ENCODE measurements at regions not wholly inside any gene's neighbourhood (a gene's known extent, or its start where the extent isn't known, plus 50 kb on each side); places are given as distances from the start of the nearest gene placed in this dataset.

GRCh38 chr11:119910650-119911049 is 181.7 kb upstream of the NECTIN1 start:
- TF ChIP-seq CTCF (IDR thresholded peaks at IDR 0.05) (no peak), POLR2A (IDR thresholded peaks at IDR 0.05) (no peak)
